Astrocyte of the cerebellum (primary cell): ENCODE measurements at regions not wholly inside any gene's neighbourhood (a gene's known extent, or its start where the extent isn't known, plus 50 kb on each side); places are given as distances from the start of the nearest gene placed in this dataset.

Experiments used
- DNase-seq: peaks from one replicate; pipeline ENCODE4 v3.0.0-alpha.2; 2011; ENCODE audit warnings: low read depth
- H3K4me3 ChIP-seq: 2 replicates; pipeline ENCODE4 v1.5.1; 2011; ENCODE audit warnings: mild to moderate bottlenecking, low read depth, low read length, moderate library complexity
- in situ Hi-C: cut with HindIII; loops from 2 replicates; pipeline ENCODE4 v1.10.0; 2017; ENCODE audit warnings: low sequenced_read_pairs
- TF ChIP-seq, protein P1 (sequence below): IDR thresholded peaks from 2 replicates; pipeline ENCODE4 v1.5.1; 2012; ENCODE audit warnings: low read length, low read depth, moderate library complexity, mild to moderate bottlenecking; ENCODE audit errors: missing control alignments

DNA sequence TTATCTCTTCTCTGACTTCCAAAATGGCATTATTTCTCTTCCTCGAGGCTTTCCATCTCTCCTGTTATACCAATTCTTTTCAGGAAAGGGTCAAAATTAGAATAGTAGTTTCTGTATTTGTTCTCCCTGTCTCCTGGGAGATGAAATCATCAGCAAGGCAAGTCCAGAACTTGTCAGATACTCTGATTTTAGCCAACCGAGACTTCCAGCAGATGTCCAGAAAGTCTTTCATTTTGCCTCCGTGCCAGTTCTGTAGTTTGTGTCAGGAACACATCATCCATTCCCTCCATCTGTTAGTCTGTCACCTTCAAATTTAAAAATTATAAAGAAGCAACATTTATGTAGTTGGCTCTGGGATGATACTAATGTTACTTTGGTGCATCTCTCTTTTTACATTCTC, 275.7 kb downstream of the CCDC59 start:
- no peak for DNase-seq
- TF ChIP-seq, protein P1, sequence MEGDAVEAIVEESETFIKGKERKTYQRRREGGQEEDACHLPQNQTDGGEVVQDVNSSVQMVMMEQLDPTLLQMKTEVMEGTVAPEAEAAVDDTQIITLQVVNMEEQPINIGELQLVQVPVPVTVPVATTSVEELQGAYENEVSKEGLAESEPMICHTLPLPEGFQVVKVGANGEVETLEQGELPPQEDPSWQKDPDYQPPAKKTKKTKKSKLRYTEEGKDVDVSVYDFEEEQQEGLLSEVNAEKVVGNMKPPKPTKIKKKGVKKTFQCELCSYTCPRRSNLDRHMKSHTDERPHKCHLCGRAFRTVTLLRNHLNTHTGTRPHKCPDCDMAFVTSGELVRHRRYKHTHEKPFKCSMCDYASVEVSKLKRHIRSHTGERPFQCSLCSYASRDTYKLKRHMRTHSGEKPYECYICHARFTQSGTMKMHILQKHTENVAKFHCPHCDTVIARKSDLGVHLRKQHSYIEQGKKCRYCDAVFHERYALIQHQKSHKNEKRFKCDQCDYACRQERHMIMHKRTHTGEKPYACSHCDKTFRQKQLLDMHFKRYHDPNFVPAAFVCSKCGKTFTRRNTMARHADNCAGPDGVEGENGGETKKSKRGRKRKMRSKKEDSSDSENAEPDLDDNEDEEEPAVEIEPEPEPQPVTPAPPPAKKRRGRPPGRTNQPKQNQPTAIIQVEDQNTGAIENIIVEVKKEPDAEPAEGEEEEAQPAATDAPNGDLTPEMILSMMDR: no peak
- in situ Hi-C loops: no loop called here
- no peak overlapping the region for H3K4me3 ChIP-seq

DNA sequence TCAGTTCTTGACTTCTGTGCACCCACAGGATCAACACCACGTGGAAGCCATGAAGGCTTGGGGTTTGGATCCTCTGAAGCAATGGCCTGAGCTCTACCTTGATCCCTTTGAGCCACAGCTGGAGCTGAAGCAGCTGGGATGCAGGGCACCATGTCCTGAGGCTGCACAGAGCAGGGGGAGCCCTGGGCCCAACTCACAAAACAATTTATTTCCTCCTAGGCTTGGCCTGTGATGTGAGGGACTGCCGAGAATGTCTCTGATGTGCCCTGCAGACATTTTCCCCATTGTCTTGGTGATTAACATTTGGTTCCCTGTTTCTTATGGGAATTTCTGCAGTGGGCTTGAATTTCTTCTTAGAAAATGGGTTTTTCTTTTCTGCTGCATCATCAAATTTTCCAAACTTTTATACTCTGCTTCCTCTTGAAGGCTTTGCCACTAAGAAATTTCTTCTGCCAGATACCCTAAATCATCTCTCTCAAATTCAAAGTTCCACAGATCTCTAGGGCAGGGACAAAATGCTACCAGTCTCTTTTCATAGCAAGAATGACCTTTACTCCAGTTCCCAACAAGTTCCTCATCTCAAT, 288.2 kb downstream of the CCDC59 start:
- DNase-seq: no peak
- H3K4me3 ChIP-seq: no peak overlapping the region
- TF ChIP-seq, protein P1: no peak
- in situ Hi-C loops: no loop called here

DNA sequence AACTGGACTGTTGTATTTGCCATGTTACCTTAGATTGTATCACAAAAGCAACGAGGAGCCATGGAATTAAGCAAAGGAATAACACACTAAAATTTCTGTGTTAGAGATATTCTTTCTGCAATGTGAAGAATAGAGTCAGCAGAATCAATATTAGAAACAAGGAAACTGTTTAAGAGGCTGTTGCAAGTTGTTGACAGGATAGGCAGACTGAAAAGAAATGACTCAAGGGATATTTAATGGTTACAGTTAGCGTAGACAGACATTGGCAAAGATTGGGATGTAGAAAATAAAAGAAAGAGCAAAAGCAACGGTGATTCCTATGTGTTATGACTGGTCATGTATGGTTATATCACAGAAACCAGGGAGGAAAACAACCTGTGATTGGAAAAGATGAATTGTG, 299.0 kb upstream of the PPFIA2 start:
- in situ Hi-C loops: no loop called here
- TF ChIP-seq, protein P1: no peak

DNA sequence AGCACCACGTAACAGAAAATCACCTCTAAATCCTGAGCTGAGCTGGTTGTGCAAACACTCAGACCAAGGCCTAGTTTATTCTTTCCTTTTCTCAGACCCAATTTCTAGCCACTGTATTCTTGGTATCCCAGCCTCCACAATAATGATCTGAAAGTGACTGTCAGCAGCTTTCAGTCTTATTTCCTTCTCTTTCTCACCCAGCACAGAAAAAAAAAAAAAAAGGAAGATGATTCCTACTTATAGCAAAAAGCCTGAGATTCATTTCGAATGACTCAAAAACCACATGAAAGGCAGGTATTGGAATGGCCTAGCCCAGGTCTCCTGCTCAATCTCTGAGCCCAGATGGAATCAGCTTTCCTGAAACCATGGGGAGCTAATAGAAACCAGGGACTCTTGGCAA, 298.6 kb upstream of the PPFIA2 start:
- H3K4me3 ChIP-seq: no peak overlapping the region
- TF ChIP-seq, protein P1: no peak
- peak; percentile 71 for DNase-seq
- in situ Hi-C loops: no loop called here

More for the DNA sequence above, 299.0 kb upstream of the PPFIA2 start:
- no peak overlapping the region for H3K4me3 ChIP-seq
- DNase-seq: no peak

DNA sequence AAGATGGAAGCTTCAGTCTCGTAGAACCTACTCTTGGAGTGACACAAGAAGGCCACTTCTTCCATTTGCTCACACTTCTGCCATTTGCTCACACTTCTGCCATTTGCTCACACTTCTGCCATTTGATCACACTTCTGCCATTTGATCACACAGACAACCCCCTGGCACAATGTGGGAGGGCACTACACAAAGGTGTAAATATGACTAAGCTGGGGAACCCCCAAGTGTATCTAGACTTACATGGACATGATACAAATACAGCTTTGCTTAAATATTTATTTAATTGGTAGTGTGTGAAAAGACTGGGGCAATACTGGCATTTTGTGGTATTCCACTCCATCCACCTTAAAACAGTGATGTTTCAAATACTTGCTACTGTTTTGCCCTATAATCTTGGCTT, 296.2 kb upstream of the PPFIA2 start:
- TF ChIP-seq, protein P1: no peak
- DNase-seq: no peak
- in situ Hi-C loops: no loop called here
- no peak overlapping the region for H3K4me3 ChIP-seq

DNA sequence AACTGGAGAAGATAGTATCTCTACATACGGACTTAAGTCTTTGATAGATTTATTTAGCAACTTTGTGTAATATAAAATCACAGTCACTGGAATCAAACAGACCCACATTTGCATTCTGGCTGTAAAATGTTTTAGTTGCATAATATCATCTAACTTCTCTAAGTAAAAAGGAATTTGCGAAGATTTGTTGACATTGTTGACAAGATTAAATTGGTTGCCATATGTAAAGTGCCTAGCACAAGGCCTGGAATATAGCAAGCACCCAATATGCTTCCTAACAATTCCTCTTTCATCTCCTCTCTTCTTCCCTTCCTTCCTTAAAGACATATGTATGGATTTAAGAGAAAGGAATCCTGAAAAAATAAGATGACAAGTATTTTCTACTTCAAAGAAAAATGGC, 295.4 kb upstream of the PPFIA2 start:
- TF ChIP-seq, protein P1: no peak
- in situ Hi-C loops: no loop called here
- H3K4me3 ChIP-seq: no peak overlapping the region
- DNase-seq: no peak
